KMS-11 (cell line): ENCODE measurements at regions not wholly inside any gene's neighbourhood (a gene's known extent, or its start where the extent isn't known, plus 50 kb on each side); places are given as distances from the start of the nearest gene placed in this dataset.

Source experiments
- H2AFZ ChIP-seq: fragments of 200-600 bp; sonication (generic); 2 replicates; pipeline ENCODE4 v1.6.1; 2016; ENCODE audit warnings: antibody characterized with exemption, mixed run types, low read depth
- H3K27ac ChIP-seq: fragments of 200-600 bp; sonication (generic); 2 replicates; pipeline ENCODE4 v1.6.1; 2016; ENCODE audit warnings: mild to moderate bottlenecking, mixed run types
- H3K27me3 ChIP-seq: fragments of 200-600 bp; sonication (generic); 2 replicates; pipeline ENCODE4 v1.6.1; 2017; ENCODE audit warnings: mild to moderate bottlenecking, low read depth, mixed run types, moderate library complexity; ENCODE audit not compliant: insufficient read depth
- H3K36me3 ChIP-seq: fragments of 200-600 bp; sonication (generic); 2 replicates; pipeline ENCODE4 v1.6.1; 2017; ENCODE audit warnings: mild to moderate bottlenecking, mixed run types; ENCODE audit not compliant: insufficient read depth
- H3K4me1 ChIP-seq: fragments of 200-600 bp; sonication (generic); 2 replicates; pipeline ENCODE4 v1.6.1; 2016; ENCODE audit warnings: mild to moderate bottlenecking, low read depth, mixed run types; ENCODE audit not compliant: poor library complexity, severe bottlenecking
- H3K4me2 ChIP-seq: fragments of 200-600 bp; sonication (generic); 2 replicates; pipeline ENCODE4 v1.7.0; 2016; ENCODE audit warnings: mild to moderate bottlenecking, mixed run types
- H3K4me3 ChIP-seq: fragments of 200-600 bp; sonication (generic); IDR thresholded peaks from 2 replicates; pipeline ENCODE4 v1.6.1; 2017; ENCODE audit warnings: low read depth, low read length, mixed read lengths; ENCODE audit not compliant: insufficient read depth
- H3K79me2 ChIP-seq: fragments of 200-600 bp; sonication (generic); 2 replicates; pipeline ENCODE4 v1.6.1; 2016; ENCODE audit warnings: low read depth, mixed run types; ENCODE audit not compliant: insufficient read depth
- H3K9ac ChIP-seq: fragments of 200-600 bp; sonication (generic); 2 replicates; pipeline ENCODE4 v1.6.1; 2016; ENCODE audit warnings: mild to moderate bottlenecking, mixed run types
- H4K20me1 ChIP-seq: fragments of 200-600 bp; sonication (generic); 2 replicates; pipeline ENCODE4 v1.6.1; 2016; ENCODE audit warnings: mild to moderate bottlenecking, mixed run types; ENCODE audit not compliant: insufficient read depth
- CTCF ChIP-seq: fragments of 200-600 bp; sonication (generic); conservative IDR thresholded peaks from 2 replicates; pipeline ENCODE4 v1.6.1; 2017; ENCODE audit warnings: low read depth, mild to moderate bottlenecking, antibody characterized with exemption, low read length, moderate library complexity, mixed read lengths

GRCh38 chr6:113574147-113574546 is 283.0 kb upstream of the MARCKS start:
- Histone ChIP-seq H3K27me3 (no peaks in the 10 kb centered on the region), H3K4me2 (no peak overlapping the region), H4K20me1 (no peaks in the 10 kb centered on the region), H2AFZ (no peak overlapping the region), H3K9ac (no peak overlapping the region), H3K4me3 (no peak overlapping the region), H3K4me1 (no peaks in the 10 kb centered on the region), H3K36me3 (no peaks in the 10 kb centered on the region), H3K79me2 (no peaks in the 10 kb centered on the region), H3K27ac (no peak overlapping the region)
- no peak for TF ChIP-seq CTCF

GRCh38 chr6:113576310-113576709 is 280.8 kb upstream of the MARCKS start:
- no peak overlapping the region for H3K4me2 ChIP-seq
- H3K4me1 ChIP-seq, result no peaks in the 10 kb centered on the region
- no peaks in the 10 kb centered on the region for H3K36me3 ChIP-seq
- H4K20me1 ChIP-seq, result no peaks in the 10 kb centered on the region
- H3K9ac ChIP-seq, result no peak overlapping the region
- no peaks in the 10 kb centered on the region for H3K79me2 ChIP-seq
- TF ChIP-seq CTCF, result no peak
- H3K27ac ChIP-seq, result no peak overlapping the region
- H3K4me3 ChIP-seq, result no peak overlapping the region
- no peak overlapping the region for H2AFZ ChIP-seq
- no peaks in the 10 kb centered on the region for H3K27me3 ChIP-seq

- H3K79me2 ChIP-seq, result no peaks in the 10 kb centered on the region
- H4K20me1 ChIP-seq, result no peaks in the 10 kb centered on the region
- no peaks in the 10 kb centered on the region for H3K27me3 ChIP-seq
- H3K9ac ChIP-seq, result no peak overlapping the region
- TF ChIP-seq CTCF, result no peak
- H3K4me3 ChIP-seq, result no peak overlapping the region
- no peaks in the 10 kb centered on the region for H3K4me1 ChIP-seq
- H3K36me3 ChIP-seq, result no peaks in the 10 kb centered on the region
- no peak overlapping the region for H3K4me2 ChIP-seq
- H3K27ac ChIP-seq, result no peak overlapping the region
- no peak overlapping the region for H2AFZ ChIP-seq
These were observed 278.5 kb upstream of the MARCKS start for GRCh38 chr6:113578691-113579090.

GRCh38 chr6:113584767-113585166 is 272.4 kb upstream of the MARCKS start:
- Histone ChIP-seq H3K9ac (no peak overlapping the region), H3K27me3 (no peaks in the 10 kb centered on the region), H4K20me1 (no peaks in the 10 kb centered on the region), H3K4me2 (no peak overlapping the region), H2AFZ (no peak overlapping the region), H3K4me3 (no peak overlapping the region), H3K27ac (no peak overlapping the region), H3K4me1 (no peaks in the 10 kb centered on the region), H3K79me2 (no peaks in the 10 kb centered on the region), H3K36me3 (no peaks in the 10 kb centered on the region)
- TF ChIP-seq CTCF, result no peak

- H3K4me2 ChIP-seq, result no peak overlapping the region
- H3K79me2 ChIP-seq, result no peaks in the 10 kb centered on the region
- H3K27ac ChIP-seq, result no peak overlapping the region
- no peak overlapping the region for H2AFZ ChIP-seq
- H3K27me3 ChIP-seq, result no peaks in the 10 kb centered on the region
- no peaks in the 10 kb centered on the region for H3K36me3 ChIP-seq
- no peaks in the 10 kb centered on the region for H3K4me1 ChIP-seq
- no peak overlapping the region for H3K4me3 ChIP-seq
- H4K20me1 ChIP-seq, result no peaks in the 10 kb centered on the region
- TF ChIP-seq CTCF, result no peak
- H3K9ac ChIP-seq, result no peak overlapping the region
These were observed 271.9 kb upstream of the MARCKS start for GRCh38 chr6:113585246-113585645.
